CD4-positive, alpha-beta T cell treated with Interleukin-6 at 100 ng/mL for 8 hours (primary cell): ENCODE measurements at regions not wholly inside any gene's neighbourhood (a gene's known extent, or its start where the extent isn't known, plus 50 kb on each side); places are given as distances from the start of the nearest gene placed in this dataset.

Source experiments
- DNase-seq: peaks from one replicate; pipeline ENCODE4 v3.0.0-alpha.2; 2020; ENCODE audit warnings: mixed read lengths, low spot score

GRCh38 chr15:66947471-66947870 is 117.9 kb upstream of the SMAD3 start:
- no peak for DNase-seq

- no peak for DNase-seq
Observed at GRCh38 chr15:66948294-66948693, 117.1 kb upstream of the SMAD3 start.

GRCh38 chr15:66950114-66950513 is 115.3 kb upstream of the SMAD3 start:
- no peak for DNase-seq

GRCh38 chr15:66951531-66952320 is 113.7 kb upstream of the SMAD3 start:
- no peak for DNase-seq

GRCh38 chr15:66952756-66953522 is 112.5 kb upstream of the SMAD3 start:
- DNase-seq = no peak

- DNase-seq = no peak
Observed at GRCh38 chr15:66953523-66954229, 111.7 kb upstream of the SMAD3 start.

- no peak for DNase-seq
Observed at GRCh38 chr15:66954601-66955000, 110.8 kb upstream of the SMAD3 start.

- no peak for DNase-seq
Observed at GRCh38 chr15:66955001-66955516, 110.3 kb upstream of the SMAD3 start.

- DNase-seq = no peak
Observed at GRCh38 chr15:66955871-66956585, 109.4 kb upstream of the SMAD3 start.

- no peak for DNase-seq
Observed at GRCh38 chr15:66956672-66957430, 108.6 kb upstream of the SMAD3 start.

GRCh38 chr15:66957431-66957720 is 108.0 kb upstream of the SMAD3 start:
- DNase-seq = no peak

- DNase-seq = no peak
Observed at GRCh38 chr15:66959066-66959465, 106.3 kb upstream of the SMAD3 start.

GRCh38 chr15:66959875-66960274 is 105.5 kb upstream of the SMAD3 start:
- DNase-seq = no peak

GRCh38 chr15:66960519-66960918 is 104.9 kb upstream of the SMAD3 start:
- DNase-seq = no peak

- DNase-seq = no peak
Observed at GRCh38 chr15:66961407-66961884, 104.0 kb upstream of the SMAD3 start.

- no peak for DNase-seq
Observed at GRCh38 chr15:66961901-66962300, 103.5 kb upstream of the SMAD3 start.

- no peak for DNase-seq
Observed at GRCh38 chr15:66962522-66962921, 102.9 kb upstream of the SMAD3 start.

- no peak for DNase-seq
Observed at GRCh38 chr15:66963084-66963483, 102.3 kb upstream of the SMAD3 start.

- no peak for DNase-seq
Observed at GRCh38 chr15:66963710-66964109, 101.7 kb upstream of the SMAD3 start.

- DNase-seq = no peak
Observed at GRCh38 chr15:66964111-66964738, 101.2 kb upstream of the SMAD3 start.

- DNase-seq = no peak
Observed at GRCh38 chr15:66964791-66965190, 100.6 kb upstream of the SMAD3 start.
